ENCODE measurements at regions not wholly inside any gene's neighbourhood (a gene's known extent, or its start where the extent isn't known, plus 50 kb on each side); places are given as distances from the start of the nearest gene placed in this dataset.

DNA sequence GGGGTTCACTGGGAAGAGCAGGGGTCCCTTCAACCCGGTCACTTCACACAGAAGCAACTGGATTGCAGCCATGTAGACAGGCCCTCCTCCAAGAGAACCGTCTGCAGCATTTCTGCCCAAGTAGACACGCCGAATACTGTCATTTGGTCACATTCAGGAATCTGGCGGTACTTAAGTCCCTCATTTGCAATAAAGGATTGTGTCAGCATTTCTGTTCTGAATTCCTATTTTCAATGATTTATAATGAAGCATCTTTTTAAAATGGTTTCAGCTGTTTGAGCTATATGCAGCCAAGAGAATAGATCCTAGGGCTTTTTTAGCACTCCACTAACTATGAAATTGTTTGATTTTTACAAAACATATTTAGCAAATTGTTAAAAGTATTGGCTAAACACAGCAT is 143.5 kb upstream of the SOX1 start:
- no peak for DNase-seq (ENCODE audit: low read depth in 4 of 4, low spot score in 2 of 4)

- DNase-seq (ENCODE audit: low read depth in 4 of 4, low spot score in 2 of 4): no peak
These were observed 142.8 kb upstream of the SOX1 start for GRCh38 chr13:111923991-111924677.

DNA sequence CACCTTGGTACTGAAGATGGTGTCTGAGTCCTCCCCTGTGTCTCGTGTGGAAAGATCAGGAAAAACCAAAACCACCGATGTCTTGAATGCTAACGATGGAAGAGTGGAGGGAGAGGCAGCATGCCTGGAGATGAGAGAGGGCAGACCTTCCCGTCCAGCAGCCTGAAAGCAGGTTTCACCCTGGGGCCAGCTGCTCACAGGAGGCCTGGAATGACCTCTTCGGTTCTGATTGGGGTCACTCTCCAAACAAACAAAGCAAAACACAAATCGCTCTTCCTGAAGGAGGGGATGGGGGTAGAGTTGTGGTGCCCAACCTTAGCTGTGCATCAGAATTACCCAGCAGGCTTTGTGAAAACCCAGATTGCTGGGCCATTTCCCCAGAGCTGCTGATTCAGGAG is 142.3 kb upstream of the SOX1 start:
- no peak for DNase-seq (ENCODE audit: low read depth in 4 of 4, low spot score in 2 of 4)

DNA sequence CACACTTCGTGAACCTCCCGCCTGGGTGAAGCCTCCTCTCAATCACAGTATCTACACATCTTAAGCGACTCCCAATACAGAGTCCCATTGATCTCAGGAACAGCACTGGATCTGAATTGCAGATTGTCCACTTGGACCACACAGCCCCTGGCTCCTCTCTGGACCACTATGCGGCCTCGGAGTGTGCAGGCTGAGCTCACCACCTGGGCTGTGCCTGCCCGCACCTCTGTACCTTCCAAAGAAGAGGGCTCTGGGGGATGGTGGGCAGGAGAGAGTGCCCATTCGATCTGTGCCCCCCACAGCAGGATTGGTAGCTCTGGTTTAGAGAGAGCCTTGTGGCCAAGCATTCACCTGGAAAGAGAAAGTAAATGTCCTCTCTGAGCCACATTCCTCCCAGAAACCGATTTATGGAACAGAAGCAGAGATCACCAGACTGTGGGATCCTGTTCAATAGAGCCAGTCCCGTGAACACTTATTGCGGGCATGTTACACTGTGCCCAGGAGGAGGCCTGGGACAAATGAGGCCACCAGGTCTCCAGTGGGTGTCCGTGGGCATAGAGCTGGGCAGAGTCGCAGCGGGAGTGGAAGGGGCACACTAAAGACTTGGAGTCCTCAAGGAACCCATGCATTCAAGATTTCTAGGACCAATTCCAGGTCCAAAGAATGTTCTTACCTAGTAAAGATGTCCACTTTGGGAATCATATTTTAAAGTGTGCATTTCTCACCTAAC is 141.6 kb upstream of the SOX1 start:
- DNase-seq (ENCODE audit: low read depth in 4 of 4, low spot score in 2 of 4): no peak

DNA sequence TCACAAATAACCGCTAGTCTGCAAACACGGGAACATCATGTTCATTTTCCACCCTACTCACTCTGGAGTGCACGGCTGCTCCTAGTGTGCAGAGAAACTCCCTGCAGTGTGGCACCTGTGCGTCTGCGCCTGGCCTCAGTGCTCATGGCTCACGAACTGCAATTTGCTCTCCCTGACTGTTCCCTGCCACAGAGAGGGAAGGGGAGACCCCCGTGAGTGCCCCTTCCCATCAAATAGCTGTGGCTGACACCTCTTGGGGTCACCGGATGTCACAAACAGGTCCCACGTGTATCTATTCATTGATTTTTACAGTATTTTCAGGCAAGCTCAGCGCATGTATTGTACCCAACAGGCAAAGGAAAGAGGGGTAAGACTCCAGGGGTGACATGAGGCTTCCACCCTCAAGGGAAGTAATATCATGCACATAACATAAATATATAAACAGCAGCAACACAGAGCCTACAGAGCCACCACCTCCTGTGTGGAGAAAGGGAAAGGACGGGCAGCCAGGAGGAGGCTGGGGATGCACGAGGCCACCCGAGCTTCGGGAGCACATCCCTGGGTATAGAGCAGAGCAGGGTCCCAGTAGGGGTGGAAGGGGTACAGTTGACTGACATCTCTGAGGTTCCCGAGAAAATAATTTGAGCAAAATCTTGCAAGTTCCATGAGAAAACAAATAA is 140.3 kb upstream of the SOX1 start:
- no peak for DNase-seq (ENCODE audit: low read depth in 4 of 4, low spot score in 2 of 4)

DNA sequence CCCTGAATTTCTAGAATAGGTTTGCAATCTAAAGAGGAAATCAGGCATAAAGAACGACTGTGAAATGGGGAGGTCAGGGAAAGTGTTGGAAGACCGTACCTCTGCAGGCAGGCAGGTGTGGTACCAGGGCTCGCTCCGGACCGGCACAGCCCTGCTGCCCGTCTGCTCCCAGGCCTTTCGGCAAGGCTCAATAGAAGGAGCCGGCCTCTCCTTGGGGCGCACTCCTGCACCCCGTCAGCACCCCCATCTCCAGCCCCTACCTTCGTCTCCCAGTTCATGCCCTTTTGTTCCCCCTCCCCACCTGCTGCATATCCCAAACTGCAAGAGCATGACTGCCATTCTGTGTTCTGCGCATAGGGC is 139.8 kb upstream of the SOX1 start:
- DNase-seq (ENCODE audit: low read depth in 4 of 4, low spot score in 2 of 4): no peak

GRCh38 chr13:111929036-111929616 is 137.8 kb upstream of the SOX1 start:
- DNase-seq (ENCODE audit: low read depth in 4 of 4, low spot score in 2 of 4): no peak

GRCh38 chr13:111936267-111936925 is 130.6 kb upstream of the SOX1 start:
- DNase-seq (ENCODE audit: low read depth in 4 of 4, low spot score in 2 of 4): no peak

DNA sequence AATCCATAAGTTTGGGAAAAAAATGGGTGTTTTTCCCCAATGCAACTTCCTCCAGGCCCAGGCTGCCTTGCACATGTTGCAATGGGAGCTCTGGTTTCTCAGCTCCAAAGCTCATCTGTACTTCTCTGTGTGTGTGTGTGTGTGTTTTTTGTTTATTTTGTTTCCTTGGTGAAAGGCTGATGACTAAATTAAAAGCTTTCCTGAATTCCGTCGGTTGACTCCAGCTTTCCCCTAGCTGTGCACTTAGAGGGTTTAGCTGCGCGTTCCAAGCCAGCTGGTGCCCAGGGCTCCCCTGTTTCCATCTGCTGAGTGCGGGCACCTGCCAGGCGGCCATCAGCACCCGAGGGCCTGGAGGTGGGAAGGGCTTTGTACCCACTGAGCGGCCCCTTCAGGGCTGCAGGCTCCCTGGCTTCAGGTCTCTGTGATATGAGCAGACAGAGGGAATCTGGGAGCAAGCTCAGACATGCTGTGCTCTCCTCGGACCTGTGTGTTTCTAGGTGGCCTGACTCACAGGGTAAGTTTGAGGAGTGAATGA is 129.1 kb upstream of the SOX1 start:
- DNase-seq (ENCODE audit: low read depth in 4 of 4, low spot score in 2 of 4): no peak

- no peak for DNase-seq (ENCODE audit: low read depth in 4 of 4, low spot score in 2 of 4)
These were observed 127.9 kb upstream of the SOX1 start for GRCh38 chr13:111938741-111939665.

GRCh38 chr13:111939666-111940278 is 127.2 kb upstream of the SOX1 start:
- no peak for DNase-seq (ENCODE audit: low read depth in 4 of 4, low spot score in 2 of 4)

DNA sequence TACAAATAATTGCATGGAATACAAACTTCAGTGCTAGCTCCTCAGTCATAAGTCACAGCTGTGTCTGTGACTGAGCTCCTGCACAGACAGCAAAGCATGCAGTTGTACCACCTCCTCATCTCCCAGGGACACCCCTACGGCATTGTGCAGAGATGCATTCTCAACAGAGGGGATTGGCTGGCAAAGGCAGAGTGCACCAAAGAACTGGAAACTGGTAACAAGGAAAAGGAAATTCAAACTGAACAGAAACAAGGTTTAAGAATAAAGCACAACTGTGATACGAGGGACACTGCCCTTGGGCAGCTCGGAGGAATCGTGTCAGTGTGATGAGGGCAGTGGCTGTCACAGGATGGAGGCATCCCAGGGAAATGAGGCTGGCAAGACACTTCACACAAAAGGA is 126.1 kb upstream of the SOX1 start:
- no peak for DNase-seq (ENCODE audit: low read depth in 4 of 4, low spot score in 2 of 4)

GRCh38 chr13:111941845-111942447 is 125.0 kb upstream of the SOX1 start:
- no peak for DNase-seq (ENCODE audit: low read depth in 4 of 4, low spot score in 2 of 4)

GRCh38 chr13:111943229-111943795 is 123.6 kb upstream of the SOX1 start:
- DNase-seq (ENCODE audit: low read depth in 4 of 4, low spot score in 2 of 4): no peak

DNA sequence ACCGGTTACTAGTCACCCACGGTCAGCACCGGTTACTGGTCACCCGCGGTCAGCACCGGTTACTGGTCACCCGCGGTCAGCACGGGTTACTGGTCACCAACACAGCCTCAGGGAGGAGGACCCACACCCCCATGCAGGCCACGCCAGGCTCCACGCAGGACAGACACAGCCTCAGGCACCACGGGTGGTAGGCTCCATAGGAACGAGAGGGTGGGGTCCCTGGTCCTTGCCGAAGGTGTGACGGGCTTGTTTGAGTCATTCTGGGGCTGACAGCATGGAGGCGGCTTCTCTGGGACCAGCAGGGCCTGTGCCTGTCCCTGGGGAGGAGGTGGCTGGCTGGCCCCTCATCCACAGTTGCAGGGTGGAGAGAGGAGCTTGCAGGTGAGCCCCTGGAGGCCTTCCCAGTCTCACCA is 122.8 kb upstream of the SOX1 start:
- DNase-seq (ENCODE audit: low read depth in 4 of 4, low spot score in 2 of 4): no peak

DNA sequence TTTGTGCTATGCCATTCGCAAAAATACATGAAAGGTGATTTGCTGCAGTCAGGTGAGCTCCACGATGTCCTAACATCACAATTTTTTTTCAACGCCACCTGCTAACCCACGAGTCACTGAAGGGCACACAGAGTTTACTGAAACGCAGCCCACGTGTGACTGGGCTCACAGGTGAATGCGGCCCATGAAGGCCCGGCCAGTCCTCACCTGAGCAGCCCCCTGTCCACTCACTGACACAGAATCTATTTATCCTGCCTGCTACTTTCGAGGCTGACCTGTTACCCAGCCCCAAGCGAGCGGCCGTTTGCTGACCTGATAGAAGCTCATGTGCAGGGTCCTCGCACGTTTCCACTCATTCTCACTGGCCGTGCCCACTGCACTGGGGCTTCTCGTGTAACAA is 121.9 kb upstream of the SOX1 start:
- no peak for DNase-seq (ENCODE audit: low read depth in 4 of 4, low spot score in 2 of 4)

GRCh38 chr13:111946214-111946613 is 120.7 kb upstream of the SOX1 start:
- DNase-seq (ENCODE audit: low read depth in 4 of 4, low spot score in 2 of 4): no peak

- no peak for DNase-seq (ENCODE audit: low read depth in 4 of 4, low spot score in 2 of 4)
These were observed 119.7 kb upstream of the SOX1 start for GRCh38 chr13:111947026-111947810.
